H1 (cell line): ENCODE measurements at regions not wholly inside any gene's neighbourhood (a gene's known extent, or its start where the extent isn't known, plus 50 kb on each side); places are given as distances from the start of the nearest gene placed in this dataset.

ENCODE experiments used
- CTCF ChIA-PET: fragments of 300-600 bp; sonication (Branson Sonifier 250); formaldehyde crosslinking; loops from one replicate; lab custom pipeline; 2021; ENCODE audit not compliant: partially characterized antibody; lab: Charles Lee
- POLR2A ChIA-PET: fragments of 300-600 bp; sonication (Branson Sonifier 250); formaldehyde crosslinking; loops from one replicate; lab custom pipeline; 2021; ENCODE audit warnings: inconsistent platforms; ENCODE audit not compliant: partially characterized antibody; lab: Charles Lee
- DNase-seq, 2 experiments: peaks; one replicate each; pipeline versions ENCODE4 v3.0.0 to v3.0.0-alpha.2; 2010 to 2022; ENCODE audit warnings: low spot score in 2 of 2, low read depth in 1 of 2, mixed read lengths in 1 of 2
- FAIRE-seq: peaks from 2 replicates; lab custom pipeline; 2011; peaks lifted over from hg19 to GRCh38; lab: Jason Lieb, UNC
- H2AFZ ChIP-seq: 2 replicates; pipeline ENCODE4 v1.8.1; 2012; ENCODE audit warnings: low read length, inconsistent platforms
- H2AK5ac ChIP-seq: 2 replicates; pipeline ENCODE4 v1.6.1; 2013; ENCODE audit warnings: low read depth, low read length
- H2BK120ac ChIP-seq: replicated peaks from 2 replicates; pipeline ENCODE3; 2013; ENCODE audit warnings: low read depth, low read length, inconsistent platforms
- H2BK12ac ChIP-seq: 2 replicates; pipeline ENCODE4 v1.6.1; 2013; ENCODE audit warnings: low read depth, low read length
- H2BK15ac ChIP-seq: 2 replicates; pipeline ENCODE4 v1.6.1; 2013; ENCODE audit warnings: low read length
- H2BK20ac ChIP-seq: 2 replicates; pipeline ENCODE4 v1.6.1; 2013; ENCODE audit warnings: low read length
- H2BK5ac ChIP-seq: 2 replicates; pipeline ENCODE4 v1.6.1; 2013; ENCODE audit warnings: low read depth, low read length
- H3K14ac ChIP-seq: 2 replicates; pipeline ENCODE4 v1.6.1; 2013; ENCODE audit warnings: inconsistent platforms; ENCODE audit not compliant: insufficient read length
- H3K18ac ChIP-seq: 2 replicates; pipeline ENCODE4 v1.6.1; 2013; ENCODE audit warnings: low read length; ENCODE audit errors: extremely low read depth
- H3K23ac ChIP-seq: 2 replicates; pipeline ENCODE4 v1.6.1; 2013; ENCODE audit warnings: inconsistent platforms; ENCODE audit not compliant: insufficient read length
- H3K23me2 ChIP-seq: 2 replicates; pipeline ENCODE4 v1.6.1; 2013; ENCODE audit warnings: low read depth, low read length
- H3K27ac ChIP-seq: 2 replicates; pipeline ENCODE4 v1.6.1; 2011; ENCODE audit warnings: low read depth, low read length, inconsistent platforms
- H3K27me3 ChIP-seq, 4 experiments: replicated peaks in 1 of 4; 1 replicate in 1 of 4; 2 replicates in 3 of 4; pipeline versions ENCODE4 v1.6.1 to v1.8.1; 2011 to 2013; ENCODE audit warnings: low read length in 3 of 4, mild to moderate bottlenecking in 3 of 4, inconsistent platforms in 2 of 4, mixed read lengths in 2 of 4, moderate library complexity in 1 of 4; ENCODE audit not compliant: control insufficient read depth in 3 of 4, insufficient read depth in 3 of 4; ENCODE audit errors: extremely low read depth in 1 of 4
- H3K36me3 ChIP-seq, 4 experiments: 2 replicates each; pipeline versions ENCODE4 v1.6.1 to v1.8.1; 2011 to 2013; ENCODE audit warnings: mild to moderate bottlenecking in 4 of 4, low read length in 3 of 4, moderate library complexity in 2 of 4, control low read depth in 1 of 4, inconsistent platforms in 1 of 4; ENCODE audit not compliant: insufficient read depth in 4 of 4, control insufficient read depth in 2 of 4
- H3K4ac ChIP-seq: replicated peaks from 2 replicates; pipeline ENCODE3; 2013; ENCODE audit warnings: low read length, low read depth, mixed read lengths, inconsistent platforms; ENCODE audit not compliant: insufficient read length
- H3K4me1 ChIP-seq, 4 experiments: replicated peaks in 1 of 4; 1 replicate in 1 of 4; 2 replicates in 3 of 4; pipeline versions ENCODE4 v1.6.1 to v1.8.1; 2011 to 2013; ENCODE audit warnings: low read length in 3 of 4, inconsistent platforms in 2 of 4, mixed read lengths in 1 of 4; ENCODE audit not compliant: insufficient read depth in 4 of 4, control insufficient read depth in 3 of 4
- H3K4me2 ChIP-seq, 2 experiments: 2 replicates each; pipeline versions ENCODE4 v1.6.1 to v1.8.1; 2011 to 2013; ENCODE audit warnings: low read depth in 2 of 2, low read length in 2 of 2, control low read depth in 1 of 2, inconsistent platforms in 1 of 2, mild to moderate bottlenecking in 1 of 2; ENCODE audit not compliant: insufficient read depth in 1 of 2
- H3K4me3 ChIP-seq, 4 experiments: fragments of 200-600, 300-600 bp in 1 of 4; sonication (generic), shearing (Covaris generic), sonication (Bioruptor Twin) in 1 of 4; 2 replicates each; pipeline versions ENCODE4 v1.5.1 to v1.8.1; 2011 to 2016; ENCODE audit warnings: low read length in 4 of 4, low read depth in 3 of 4, control low read depth in 2 of 4, inconsistent platforms in 2 of 4, mild to moderate bottlenecking in 2 of 4, mixed read lengths in 1 of 4, moderate library complexity in 1 of 4; ENCODE audit not compliant: insufficient read depth in 2 of 4; ENCODE audit errors: extremely low read depth in 1 of 4
- H3K56ac ChIP-seq: replicated peaks from 2 replicates; pipeline ENCODE3; 2013; ENCODE audit warnings: low read depth, mild to moderate bottlenecking, mixed read lengths, low read length, inconsistent platforms; ENCODE audit not compliant: insufficient read length
- H3K79me1 ChIP-seq: 2 replicates; pipeline ENCODE4 v1.6.1; 2013; ENCODE audit warnings: low read depth, low read length, control low read depth
- H3K79me2 ChIP-seq, 2 experiments: 2 replicates each; pipeline versions ENCODE4 v1.6.1 to v1.8.1; 2012 to 2013; ENCODE audit warnings: low read length in 2 of 2, mild to moderate bottlenecking in 2 of 2, inconsistent platforms in 1 of 2; ENCODE audit not compliant: insufficient read depth in 2 of 2, control insufficient read depth in 1 of 2
- H3K9ac ChIP-seq, 4 experiments: replicated peaks in 1 of 4; 1 replicate in 1 of 4; 2 replicates in 3 of 4; pipeline versions ENCODE4 v1.6.1 to v1.8.1; 2011 to 2013; ENCODE audit warnings: low read depth in 3 of 4, low read length in 3 of 4, control low read depth in 2 of 4, mild to moderate bottlenecking in 2 of 4, moderate library complexity in 2 of 4, inconsistent platforms in 1 of 4; ENCODE audit errors: extremely low read depth in 1 of 4
- H3K9me3 ChIP-seq, 2 experiments: 2 replicates each; pipeline versions ENCODE4 v1.6.1 to v1.8.1; 2012 to 2013; ENCODE audit warnings: mild to moderate bottlenecking in 2 of 2, moderate library complexity in 2 of 2, control low read depth in 1 of 2, inconsistent platforms in 1 of 2, low read depth in 1 of 2, low read length in 1 of 2, mixed read lengths in 1 of 2; ENCODE audit not compliant: insufficient read depth in 2 of 2
- H4K20me1 ChIP-seq, 2 experiments: replicated peaks in 1 of 2; 2 replicates each; pipeline versions ENCODE3 to v1.8.1; 2011 to 2013; ENCODE audit warnings: inconsistent platforms in 2 of 2, low read length in 2 of 2, mild to moderate bottlenecking in 1 of 2; ENCODE audit not compliant: insufficient read depth in 2 of 2, control insufficient read depth in 1 of 2
- H4K5ac ChIP-seq: 2 replicates; pipeline ENCODE4 v1.6.1; 2013; ENCODE audit warnings: low read length, low read depth, mixed read lengths, inconsistent platforms; ENCODE audit not compliant: insufficient read length
- H4K8ac ChIP-seq: 2 replicates; pipeline ENCODE4 v1.8.0; 2013; ENCODE audit warnings: mild to moderate bottlenecking, moderate library complexity, low read length, inconsistent platforms; ENCODE audit not compliant: insufficient read depth; ENCODE audit errors: extremely low read depth
- H4K91ac ChIP-seq: replicated peaks from 2 replicates; pipeline ENCODE3; 2013; ENCODE audit warnings: low read length, mixed read lengths, inconsistent platforms; ENCODE audit not compliant: insufficient read length
- ATF2 ChIP-seq: IDR thresholded peaks from 2 replicates; pipeline ENCODE4 v1.6.1; 2012; ENCODE audit warnings: low read length, inconsistent platforms
- E2F6 ChIP-seq: IDR thresholded peaks from 2 replicates; pipeline ENCODE4 v1.6.1; 2012; ENCODE audit warnings: inconsistent platforms
- GTF2F1 ChIP-seq: IDR thresholded peaks from 2 replicates; pipeline ENCODE4 v1.6.1; 2012; ENCODE audit warnings: low read depth, low read length, improper control_type of control experiment, borderline replicate concordance
- RAD21 ChIP-seq, 2 experiments: IDR thresholded peaks in 1 of 2; conservative IDR thresholded peaks in 1 of 2; 2 replicates each; pipeline ENCODE4 v1.6.1; 2011; ENCODE audit warnings: low read depth in 2 of 2, low read length in 2 of 2, improper control_type of control experiment in 1 of 2, inconsistent platforms in 1 of 2, mild to moderate bottlenecking in 1 of 2, moderate library complexity in 1 of 2
- RBBP5 ChIP-seq: IDR thresholded peaks from 2 replicates; pipeline ENCODE4 v1.7.1; 2012; ENCODE audit warnings: low read depth, mild to moderate bottlenecking, inconsistent platforms, low read length, moderate library complexity, borderline replicate concordance
- RFX5 ChIP-seq: IDR thresholded peaks from 2 replicates; pipeline ENCODE4 v1.6.1; 2011; ENCODE audit warnings: low read depth, low read length, improper control_type of control experiment, borderline replicate concordance
- SRF ChIP-seq: IDR thresholded peaks from 2 replicates; pipeline ENCODE4 v1.6.1; 2011; ENCODE audit warnings: mild to moderate bottlenecking, low read depth, low read length, moderate library complexity
- TAF1 ChIP-seq: IDR thresholded peaks from 2 replicates; pipeline ENCODE4 v1.6.1; 2011; ENCODE audit warnings: mild to moderate bottlenecking, low read depth, low read length
- TF ChIP-seq, protein P1 (sequence below): IDR thresholded peaks from 2 replicates; pipeline ENCODE4 v1.6.1; 2012; ENCODE audit warnings: inconsistent platforms

DNA sequence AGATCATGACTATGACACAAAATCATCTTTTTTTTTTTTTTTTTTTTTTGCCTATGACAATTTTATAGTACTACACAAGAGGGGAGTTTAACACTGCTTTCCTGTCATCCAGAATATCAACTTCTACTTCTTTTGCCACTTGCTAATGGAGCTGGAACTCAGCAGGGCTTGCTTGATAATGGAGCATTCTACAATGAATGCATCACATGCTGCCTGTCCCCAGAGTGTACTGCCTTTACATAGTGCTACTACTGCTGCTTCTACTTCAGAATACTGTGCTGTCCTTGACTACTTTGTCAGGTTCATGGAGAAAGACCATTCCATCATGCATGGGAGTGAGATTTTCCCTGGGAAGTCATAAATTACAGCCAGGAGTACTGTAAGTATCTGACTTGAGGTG is 338.6 kb upstream of the SEMA3A start:
- Histone ChIP-seq H4K8ac (no peak overlapping the region), H3K4me2 (no peak overlapping the region), H2BK20ac (peak overlapping the region; percentile 3; the same call in 1 of the 2 replicates), H2BK15ac (peak overlapping the region; percentile 83; the same call in 1 of the 2 replicates), H3K4me1 (peaks cover 0 to 2% (median 0%) of the 10 kb centered on the region in 4 experiments; a peak in 1 of 7 replicates), H3K79me1 (no peaks in the 10 kb centered on the region), H3K4ac (no peak overlapping the region), H3K36me3 (no peaks in the 10 kb centered on the region; a peak in 1 of 8 replicates), H4K91ac (no peak overlapping the region), H3K23ac (no peak overlapping the region), H3K4me3 (no peak overlapping the region), H4K5ac (no peak overlapping the region), H3K23me2 (no peaks in the 10 kb centered on the region), H3K18ac (no peak overlapping the region), H4K20me1 (no peaks in the 10 kb centered on the region), H2AFZ (peak overlapping the region; percentile 98), H2BK120ac (no peak overlapping the region), H3K9ac (no peak overlapping the region), H3K14ac (no peak overlapping the region), H3K9me3 (no peaks in the 10 kb centered on the region), H3K27me3 (no peaks in the 10 kb centered on the region), H3K27ac (no peak overlapping the region), H3K56ac (no peak overlapping the region), H3K79me2 (no peaks in the 10 kb centered on the region), H2BK12ac (no peak overlapping the region), H2AK5ac (no peak overlapping the region), H2BK5ac (0 out of 2 replicates have a peak overlapping the region, but pooled peaks have one; percentile 3)
- TF ChIP-seq SRF: no peak
- no peak for TF ChIP-seq RAD21 (IDR thresholded peaks at IDR 0.05 in 1 of 2, conservative IDR thresholded peaks at IDR 0.05 in 1 of 2; ENCODE audit: low read depth in 2 of 2, low read length in 2 of 2)
- TF ChIP-seq RBBP5: no peak
- TF ChIP-seq E2F6: no peak
- TF ChIP-seq, protein P1, sequence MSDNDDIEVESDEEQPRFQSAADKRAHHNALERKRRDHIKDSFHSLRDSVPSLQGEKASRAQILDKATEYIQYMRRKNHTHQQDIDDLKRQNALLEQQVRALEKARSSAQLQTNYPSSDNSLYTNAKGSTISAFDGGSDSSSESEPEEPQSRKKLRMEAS: no peak
- TF ChIP-seq TAF1: no peak
- TF ChIP-seq GTF2F1: no peak
- TF ChIP-seq RFX5: no peak
- no peak for TF ChIP-seq ATF2
- no peak for FAIRE-seq
- CTCF ChIA-PET: no interaction called here
- POLR2A ChIA-PET: no interaction called here
- no peak for DNase-seq
